ENCODE measurements at regions not wholly inside any gene's neighbourhood (a gene's known extent, or its start where the extent isn't known, plus 50 kb on each side); places are given as distances from the start of the nearest gene placed in this dataset.

- no peaks in the 10 kb centered on the region for H3K4me1 ChIP-seq (ENCODE audit: control insufficient read depth, insufficient read depth, low read length)
- CTCF ChIA-PET = no interaction called here
- POLR2A ChIA-PET = no interaction called here
- H3K36me3 ChIP-seq (ENCODE audit: control insufficient read depth in 2 of 2, insufficient read depth in 1 of 2, low read length in 2 of 2) = no peaks in the 10 kb centered on the region
- H3K27ac ChIP-seq (ENCODE audit: extremely low read depth, low read depth, low read length) = no peak overlapping the region
- no peak overlapping the region for H3K4me3 ChIP-seq (ENCODE audit: low read depth, low read length)
- no peaks in the 10 kb centered on the region for H3K9me3 ChIP-seq (ENCODE audit: control insufficient read depth, insufficient read depth, low read depth, low read length)
- TF ChIP-seq ZNF571 (tag by site-specific recombination; IDR thresholded peaks at IDR 0.05) (no peak), ZNF433 (tag by site-specific recombination; IDR thresholded peaks at IDR 0.05; ENCODE audit: low read depth) (no peak), ZNF510 (tag by site-specific recombination; IDR thresholded peaks at IDR 0.05; ENCODE audit: insufficient replicate concordance) (no peak), ZNF324 (tag by site-specific recombination; IDR thresholded peaks at IDR 0.05) (no peak), ZNF521 (tag by site-specific recombination; IDR thresholded peaks at IDR 0.05) (no peak), ZIC2 (tag by site-specific recombination; IDR thresholded peaks at IDR 0.05) (no peak), MEIS1 (CRISPR knock-in tag; IDR thresholded peaks at IDR 0.05; ENCODE audit: borderline replicate concordance) (no peak), INSM2 (tag by site-specific recombination; IDR thresholded peaks at IDR 0.05) (no peak), ZNF561 (tag by site-specific recombination; IDR thresholded peaks at IDR 0.05; ENCODE audit: borderline replicate concordance) (no peak), BCL11A (tag by site-specific recombination; IDR thresholded peaks at IDR 0.05; ENCODE audit: low read depth) (no peak), ZNF132 (tag by site-specific recombination; IDR thresholded peaks at IDR 0.05; ENCODE audit: borderline replicate concordance) (no peak), CTCF (tag by site-specific recombination; IDR thresholded peaks at IDR 0.05) (no peak), ZNF391 (tag by site-specific recombination; IDR thresholded peaks at IDR 0.05; ENCODE audit: borderline replicate concordance, low read depth) (no peak), GLI4 (tag by site-specific recombination; IDR thresholded peaks at IDR 0.05) (no peak), YY2 (tag by site-specific recombination; IDR thresholded peaks at IDR 0.05) (no peak), ZNF791 (tag by site-specific recombination; IDR thresholded peaks at IDR 0.05) (no peak), ZNF311 (tag by site-specific recombination; IDR thresholded peaks at IDR 0.05; ENCODE audit: borderline replicate concordance) (no peak)
Measured at GRCh38 chr20:7454047-7454446, 486.2 kb downstream of the HAO1 start.

- POLR2A ChIA-PET = no interaction called here
- Histone ChIP-seq H3K4me1 (ENCODE audit: control insufficient read depth, insufficient read depth, low read length) (no peaks in the 10 kb centered on the region), H3K27ac (ENCODE audit: extremely low read depth, low read depth, low read length) (no peak overlapping the region), H3K36me3 (ENCODE audit: control insufficient read depth in 2 of 2, insufficient read depth in 1 of 2, low read length in 2 of 2) (no peaks in the 10 kb centered on the region), H3K9me3 (ENCODE audit: control insufficient read depth, insufficient read depth, low read depth, low read length) (no peaks in the 10 kb centered on the region), H3K4me3 (ENCODE audit: low read depth, low read length) (no peak overlapping the region)
- CTCF ChIA-PET = no interaction called here
- TF ChIP-seq ZNF529 (tag by site-specific recombination; IDR thresholded peaks at IDR 0.05; ENCODE audit: insufficient replicate concordance) = no peak
- TF ChIP-seq ZNF777 (tag by site-specific recombination; IDR thresholded peaks at IDR 0.05; ENCODE audit: borderline replicate concordance) = no peak
- no peak for TF ChIP-seq ZNF324 (tag by site-specific recombination; IDR thresholded peaks at IDR 0.05)
- no peak for TF ChIP-seq ZFP37 (tag by site-specific recombination; IDR thresholded peaks at IDR 0.05)
- TF ChIP-seq ZNF423 (tag by site-specific recombination; IDR thresholded peaks at IDR 0.05) = no peak
- TF ChIP-seq ZNF596 (tag by site-specific recombination; IDR thresholded peaks at IDR 0.05) = no peak
- no peak for TF ChIP-seq ZNF707 (tag by site-specific recombination; IDR thresholded peaks at IDR 0.05)
- TF ChIP-seq ZNF112 (tag by site-specific recombination; IDR thresholded peaks at IDR 0.05) = no peak
- no peak for TF ChIP-seq ZNF621 (tag by site-specific recombination; IDR thresholded peaks at IDR 0.05)
- no peak for TF ChIP-seq MZF1 (tag by site-specific recombination; IDR thresholded peaks at IDR 0.05; ENCODE audit: borderline replicate concordance)
- TF ChIP-seq ZSCAN23 (tag by site-specific recombination; IDR thresholded peaks at IDR 0.05) = no peak
- TF ChIP-seq ZNF76 (tag by site-specific recombination; IDR thresholded peaks at IDR 0.05; ENCODE audit: borderline replicate concordance, low read depth) = no peak
- no peak for TF ChIP-seq ZNF248 (tag by site-specific recombination; IDR thresholded peaks at IDR 0.05)
Measured at GRCh38 chr20:7458459-7458858, 481.8 kb downstream of the HAO1 start.
